A673 (cell line): ENCODE measurements at regions not wholly inside any gene's neighbourhood (a gene's known extent, or its start where the extent isn't known, plus 50 kb on each side); places are given as distances from the start of the nearest gene placed in this dataset.

Experiments
- CTCF ChIP-seq: fragments of 300-800, 200-600 bp; sonication (generic); conservative IDR thresholded peaks from 2 replicates; pipeline ENCODE4 v1.5.1; 2017; ENCODE audit warnings: low read depth, mild to moderate bottlenecking, antibody characterized with exemption, low read length, moderate library complexity, mixed read lengths
- EZH2 ChIP-seq: fragments of 200-600 bp; sonication (generic); IDR thresholded peaks from 2 replicates; pipeline ENCODE4 v1.6.1; 2017; ENCODE audit warnings: borderline replicate concordance, low read depth, mild to moderate bottlenecking, mixed read lengths, antibody characterized with exemption, low read length; ENCODE audit not compliant: poor library complexity, severe bottlenecking

GRCh38 chr13:86569119-86569518 is 769.9 kb upstream of the SLITRK6 start:
- TF ChIP-seq CTCF (no peak), EZH2 (no peak)
